ENCODE measurements at regions not wholly inside any gene's neighbourhood (a gene's known extent, or its start where the extent isn't known, plus 50 kb on each side); places are given as distances from the start of the nearest gene placed in this dataset.

DNA sequence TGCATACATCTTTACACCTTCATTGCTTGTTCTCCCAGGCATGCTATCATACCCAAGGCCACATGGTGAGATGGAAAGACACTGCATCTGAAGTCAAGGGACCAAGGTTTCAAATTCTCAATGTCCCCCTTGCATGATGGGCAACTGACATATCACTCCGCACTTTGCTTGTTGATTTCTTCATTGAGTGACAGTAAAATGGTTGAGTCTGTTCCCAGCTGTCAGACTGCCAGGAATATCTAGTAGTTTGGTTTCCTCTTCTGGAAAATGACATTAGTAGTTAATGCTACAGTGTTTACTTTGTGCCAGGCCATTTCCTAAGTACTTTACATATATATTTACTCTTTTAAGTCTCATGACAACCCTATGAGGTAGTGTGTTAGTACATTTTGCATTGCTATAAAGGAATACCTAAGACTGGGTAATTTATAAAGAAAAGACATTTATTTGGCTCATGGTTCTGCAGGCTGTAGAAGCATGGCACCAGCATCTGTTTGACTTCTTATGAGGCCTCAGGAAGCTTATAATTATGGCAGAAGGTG, 114.4 kb downstream of the PCSK1 start:
- DNase-seq (ENCODE audit: low read depth, low spot score) = no peak
- no peaks in the 10 kb centered on the region for H3K36me3 Mint-ChIP-seq (ENCODE audit: low read depth)
- TF ChIP-seq, protein P1, sequence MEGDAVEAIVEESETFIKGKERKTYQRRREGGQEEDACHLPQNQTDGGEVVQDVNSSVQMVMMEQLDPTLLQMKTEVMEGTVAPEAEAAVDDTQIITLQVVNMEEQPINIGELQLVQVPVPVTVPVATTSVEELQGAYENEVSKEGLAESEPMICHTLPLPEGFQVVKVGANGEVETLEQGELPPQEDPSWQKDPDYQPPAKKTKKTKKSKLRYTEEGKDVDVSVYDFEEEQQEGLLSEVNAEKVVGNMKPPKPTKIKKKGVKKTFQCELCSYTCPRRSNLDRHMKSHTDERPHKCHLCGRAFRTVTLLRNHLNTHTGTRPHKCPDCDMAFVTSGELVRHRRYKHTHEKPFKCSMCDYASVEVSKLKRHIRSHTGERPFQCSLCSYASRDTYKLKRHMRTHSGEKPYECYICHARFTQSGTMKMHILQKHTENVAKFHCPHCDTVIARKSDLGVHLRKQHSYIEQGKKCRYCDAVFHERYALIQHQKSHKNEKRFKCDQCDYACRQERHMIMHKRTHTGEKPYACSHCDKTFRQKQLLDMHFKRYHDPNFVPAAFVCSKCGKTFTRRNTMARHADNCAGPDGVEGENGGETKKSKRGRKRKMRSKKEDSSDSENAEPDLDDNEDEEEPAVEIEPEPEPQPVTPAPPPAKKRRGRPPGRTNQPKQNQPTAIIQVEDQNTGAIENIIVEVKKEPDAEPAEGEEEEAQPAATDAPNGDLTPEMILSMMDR (conservative IDR thresholded peaks at IDR 0.05) = no peak
- H3K27ac Mint-ChIP-seq (ENCODE audit: unreplicated experiment) = no peak overlapping the region
- H3K27me3 Mint-ChIP-seq (ENCODE audit: low read depth) = no peaks in the 10 kb centered on the region
- no peaks in the 10 kb centered on the region for H3K4me1 Mint-ChIP-seq
- no peaks in the 10 kb centered on the region for H3K9me3 Mint-ChIP-seq
- H3K4me3 Mint-ChIP-seq = no peak overlapping the region

DNA sequence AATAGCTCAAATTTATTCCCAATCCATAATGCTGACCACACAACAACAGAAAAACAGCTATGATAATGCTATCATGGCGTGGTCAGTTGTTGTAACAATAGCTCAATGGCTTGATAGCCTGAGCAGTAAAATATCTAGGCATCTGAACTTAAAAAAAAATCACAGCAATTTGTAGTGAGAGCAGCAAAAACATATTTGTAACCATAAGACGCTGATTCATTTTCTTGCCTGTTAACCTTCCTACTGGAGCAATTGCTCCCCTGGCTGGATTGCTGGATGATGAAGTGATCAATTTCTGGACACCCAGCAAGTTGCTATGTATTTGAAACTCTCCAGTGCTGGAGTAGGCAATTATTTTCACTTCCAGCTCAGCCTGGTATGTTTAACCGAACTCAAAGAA, 115.1 kb downstream of the PCSK1 start:
- H3K4me1 Mint-ChIP-seq = no peaks in the 10 kb centered on the region

DNA sequence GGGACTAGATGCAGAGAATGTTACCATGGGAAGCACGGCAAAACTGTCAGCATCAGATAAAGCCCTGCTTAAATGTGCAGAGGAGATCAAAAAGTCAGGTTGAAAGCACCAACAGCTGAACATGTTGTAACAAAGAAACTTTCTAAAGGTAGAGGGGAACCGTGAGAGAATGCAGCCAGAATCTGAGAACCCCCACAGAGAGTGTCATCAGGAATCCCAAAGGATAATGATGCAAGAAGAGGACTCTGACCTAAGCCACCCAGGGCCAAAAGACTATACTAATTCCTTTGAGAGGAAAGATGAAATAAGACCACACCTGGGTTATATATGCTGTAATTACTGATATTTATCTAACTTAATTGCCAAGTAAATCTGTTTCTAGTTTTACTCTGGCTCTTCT, 116.6 kb downstream of the PCSK1 start:
- H3K4me3 Mint-ChIP-seq = no peak overlapping the region
- no peaks in the 10 kb centered on the region for H3K27me3 Mint-ChIP-seq (ENCODE audit: low read depth)
- TF ChIP-seq, protein P1 (conservative IDR thresholded peaks at IDR 0.05) = no peak
- H3K9me3 Mint-ChIP-seq = peaks cover 4% of the 10 kb centered on the region
- H3K27ac Mint-ChIP-seq (ENCODE audit: unreplicated experiment) = no peak overlapping the region
- no peaks in the 10 kb centered on the region for H3K4me1 Mint-ChIP-seq
- H3K36me3 Mint-ChIP-seq (ENCODE audit: low read depth) = no peaks in the 10 kb centered on the region
- DNase-seq (ENCODE audit: low read depth, low spot score) = no peak

More for the DNA sequence above, 115.1 kb downstream of the PCSK1 start:
- no peak overlapping the region for H3K27ac Mint-ChIP-seq (ENCODE audit: unreplicated experiment)
- TF ChIP-seq, protein P1 (conservative IDR thresholded peaks at IDR 0.05) = no peak
- no peaks in the 10 kb centered on the region for H3K9me3 Mint-ChIP-seq
- no peaks in the 10 kb centered on the region for H3K27me3 Mint-ChIP-seq (ENCODE audit: low read depth)
- no peak overlapping the region for H3K4me3 Mint-ChIP-seq
- no peaks in the 10 kb centered on the region for H3K36me3 Mint-ChIP-seq (ENCODE audit: low read depth)
- DNase-seq (ENCODE audit: low read depth, low spot score) = no peak

DNA sequence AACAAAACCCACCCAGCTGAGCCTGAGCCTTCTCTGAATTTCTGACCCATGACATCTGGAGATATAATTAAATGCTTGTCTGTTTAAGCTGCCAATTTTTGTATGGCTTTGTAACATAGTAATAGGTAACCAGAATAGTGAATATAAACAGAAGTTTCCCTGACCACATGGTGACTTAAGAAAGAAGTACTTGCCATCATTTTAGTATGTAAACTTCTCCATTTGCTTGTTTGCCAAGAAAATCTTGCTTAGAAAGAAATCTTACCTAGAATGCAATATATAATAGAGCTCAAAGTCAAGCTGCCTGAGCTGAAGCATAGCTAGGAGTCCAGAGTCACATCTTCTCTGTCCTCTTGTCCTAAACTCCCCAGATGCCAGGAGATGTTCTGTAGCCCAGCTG, 117.0 kb downstream of the PCSK1 start:
- no peaks in the 10 kb centered on the region for H3K27me3 Mint-ChIP-seq (ENCODE audit: low read depth)
- H3K4me3 Mint-ChIP-seq = no peak overlapping the region
- H3K4me1 Mint-ChIP-seq = no peaks in the 10 kb centered on the region
- H3K27ac Mint-ChIP-seq (ENCODE audit: unreplicated experiment) = no peak overlapping the region
- peaks cover 3% of the 10 kb centered on the region for H3K36me3 Mint-ChIP-seq (ENCODE audit: low read depth)
- peaks cover 7% of the 10 kb centered on the region for H3K9me3 Mint-ChIP-seq
- DNase-seq (ENCODE audit: low read depth, low spot score) = no peak
- TF ChIP-seq, protein P1 (conservative IDR thresholded peaks at IDR 0.05) = no peak

DNA sequence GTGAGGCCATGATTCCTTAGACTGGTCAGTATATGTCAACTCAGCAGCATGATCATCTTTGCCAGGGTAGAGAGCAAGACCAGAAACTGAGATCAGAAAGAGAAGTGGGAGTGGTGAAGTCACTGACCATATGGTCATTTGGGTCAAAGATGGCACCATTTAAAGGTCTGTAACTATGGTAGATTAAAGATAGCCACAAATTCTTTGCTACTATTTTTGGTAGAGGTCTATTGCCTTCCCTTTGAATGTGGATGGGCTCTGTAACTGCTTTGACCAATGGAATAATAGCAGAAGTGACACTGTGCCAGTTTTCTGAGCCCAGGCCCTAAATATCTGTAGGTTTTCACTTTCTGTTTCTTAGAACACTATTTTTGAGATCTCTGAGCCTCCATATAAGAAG, 117.6 kb downstream of the PCSK1 start:
- Mint-ChIP-seq H3K36me3 (ENCODE audit: low read depth) (peaks cover 6% of the 10 kb centered on the region), H3K4me1 (no peaks in the 10 kb centered on the region), H3K27ac (ENCODE audit: unreplicated experiment) (no peak overlapping the region), H3K9me3 (peaks cover 12% of the 10 kb centered on the region), H3K4me3 (no peak overlapping the region), H3K27me3 (ENCODE audit: low read depth) (no peaks in the 10 kb centered on the region)
- TF ChIP-seq, protein P1 (conservative IDR thresholded peaks at IDR 0.05) = no peak
- DNase-seq (ENCODE audit: low read depth, low spot score) = no peak

Measured in neural crest cell (in vitro differentiated cells).